ENCODE measurements at regions not wholly inside any gene's neighbourhood (a gene's known extent, or its start where the extent isn't known, plus 50 kb on each side); places are given as distances from the start of the nearest gene placed in this dataset.

- ChIA-PET CTCF (no interaction called here), POLR2A (no interaction called here)
- TF ChIP-seq CTCF (IDR thresholded peaks at IDR 0.05; ENCODE audit: control extremely low read depth, extremely low read depth, low read depth, missing control alignments), result no peak
- no peak for DNase-seq (ENCODE audit: extremely low spot score)
Observed at GRCh38 chr9:31144614-31145013, 1239.8 kb upstream of the ACO1 start.

GRCh38 chr9:31146485-31147166 is 1237.8 kb upstream of the ACO1 start:
- POLR2A ChIA-PET, result no interaction called here
- TF ChIP-seq CTCF (IDR thresholded peaks at IDR 0.05; ENCODE audit: control extremely low read depth, extremely low read depth, low read depth, missing control alignments), result no peak
- DNase-seq (ENCODE audit: extremely low spot score), result no peak
- CTCF ChIA-PET, result no interaction called here

- ChIA-PET CTCF (no interaction called here), POLR2A (no interaction called here)
Observed at GRCh38 chr9:31153250-31153840, 1231.1 kb upstream of the ACO1 start.

GRCh38 chr9:31166516-31166915 is 1217.9 kb upstream of the ACO1 start:
- no peak for TF ChIP-seq CTCF (IDR thresholded peaks at IDR 0.05; ENCODE audit: control extremely low read depth, extremely low read depth, low read depth, missing control alignments)
- CTCF ChIA-PET, result no interaction called here
- DNase-seq (ENCODE audit: extremely low spot score), result no peak
- POLR2A ChIA-PET, result no interaction called here

More at GRCh38 chr9:31153250-31153840, 1231.1 kb upstream of the ACO1 start:
- DNase-seq (ENCODE audit: extremely low spot score), result no peak
- TF ChIP-seq CTCF (IDR thresholded peaks at IDR 0.05; ENCODE audit: control extremely low read depth, extremely low read depth, low read depth, missing control alignments), result no peak

GRCh38 chr9:31168161-31168560 is 1216.3 kb upstream of the ACO1 start:
- POLR2A ChIA-PET, result no interaction called here
- TF ChIP-seq CTCF (IDR thresholded peaks at IDR 0.05; ENCODE audit: control extremely low read depth, extremely low read depth, low read depth, missing control alignments), result no peak
- CTCF ChIA-PET, result no interaction called here
- DNase-seq (ENCODE audit: extremely low spot score), result no peak

GRCh38 chr9:31174681-31175080 is 1209.8 kb upstream of the ACO1 start:
- no peak for TF ChIP-seq CTCF (IDR thresholded peaks at IDR 0.05; ENCODE audit: control extremely low read depth, extremely low read depth, low read depth, missing control alignments)
- ChIA-PET POLR2A (no interaction called here), CTCF (no interaction called here)
- DNase-seq (ENCODE audit: extremely low spot score), result no peak

Data from GM10248 (cell line).